MCF 10A (cell line): ENCODE measurements at regions not wholly inside any gene's neighbourhood (a gene's known extent, or its start where the extent isn't known, plus 50 kb on each side); places are given as distances from the start of the nearest gene placed in this dataset.

Experiments used
- BruUV-seq: library from RNA; stranded (reverse); fragments of 400-500 nt; replicated peaks from 2 replicates; lab custom pipeline; 2021; lab: Mats Ljungman, UMichigan
- CTCF ChIA-PET: fragments of 300-600 bp; sonication (Branson Sonifier 250); formaldehyde crosslinking; extraction: SDS; loops from one replicate; lab custom pipeline; 2021; ENCODE audit warnings: antibody characterized with exemption, inconsistent platforms; lab: Yijun Ruan, JAX
- POLR2A ChIA-PET: fragments of 300-600, 350-650 bp; sonication (Branson Sonifier 250); formaldehyde crosslinking; extraction: SDS; loops from one replicate; lab custom pipeline; 2020; ENCODE audit warnings: antibody characterized with exemption, inconsistent platforms; lab: Yijun Ruan, JAX
- DNase-seq: peaks from one replicate; pipeline ENCODE4 v3.0.0-alpha.2; 2018; ENCODE audit not compliant: unreplicated experiment
- H3K27ac Mint-ChIP-seq: one replicate; pipeline ENCODE4 v1.8.0; 2022; ENCODE audit warnings: mild to moderate bottlenecking, low read depth, mixed read lengths; ENCODE audit not compliant: unreplicated experiment
- H3K27me3 Mint-ChIP-seq: one replicate; pipeline ENCODE4 v1.8.0; 2022; ENCODE audit warnings: mixed read lengths; ENCODE audit not compliant: insufficient read depth, unreplicated experiment
- H3K36me3 Mint-ChIP-seq: one replicate; pipeline ENCODE4 v1.8.0; 2022; ENCODE audit warnings: mild to moderate bottlenecking, moderate library complexity, mixed read lengths; ENCODE audit not compliant: insufficient read depth, unreplicated experiment
- H3K4me1 Mint-ChIP-seq: one replicate; pipeline ENCODE4 v1.8.0; 2022; ENCODE audit warnings: mixed read lengths; ENCODE audit not compliant: insufficient read depth, unreplicated experiment
- H3K4me3 Mint-ChIP-seq: one replicate; pipeline ENCODE4 v1.8.0; 2022; ENCODE audit warnings: mild to moderate bottlenecking, moderate library complexity, mixed read lengths; ENCODE audit not compliant: unreplicated experiment
- H3K9me3 Mint-ChIP-seq: one replicate; pipeline ENCODE4 v1.8.0; 2022; ENCODE audit warnings: mixed read lengths; ENCODE audit not compliant: unreplicated experiment
- CTCF ChIP-seq: fragments of 200-600 bp; IDR thresholded peaks from one replicate; pipeline ENCODE4 v1.8.0; 2022; ENCODE audit warnings: antibody characterized with exemption, mild to moderate bottlenecking; ENCODE audit not compliant: unreplicated experiment
- intact Hi-C: fragments of 100-400 bp; cut with micrococcal nuclease; formaldehyde crosslinking; loops from 2 replicates; pipeline ENCODE4 v1.14.1; 2022

- H3K27me3 Mint-ChIP-seq: no peaks in the 10 kb centered on the region
- intact Hi-C loops: no loop called here
- DNase-seq: no peak
- no peaks in the 10 kb centered on the region for H3K36me3 Mint-ChIP-seq
- ChIA-PET CTCF (no interaction called here), POLR2A (interaction anchor here (0.6 to 0.8 kb wide), 2 partner anchors 50 to 1018 kb away, joined by 3 read pairs; no protein-coding TSS in a partner anchor)
- H3K4me3 Mint-ChIP-seq: no peak overlapping the region
- no peaks in the 10 kb centered on the region for H3K4me1 Mint-ChIP-seq
- no TSS peak for BruUV-seq
- H3K9me3 Mint-ChIP-seq: no peaks in the 10 kb centered on the region
- H3K27ac Mint-ChIP-seq: no peak overlapping the region
- no peak for TF ChIP-seq CTCF
These were observed 101.9 kb upstream of the THBS1 start for GRCh38 chr15:39478996-39479395.

- Mint-ChIP-seq H3K9me3 (no peaks in the 10 kb centered on the region), H3K4me3 (no peak overlapping the region), H3K36me3 (no peaks in the 10 kb centered on the region), H3K27me3 (no peaks in the 10 kb centered on the region), H3K4me1 (no peaks in the 10 kb centered on the region), H3K27ac (no peak overlapping the region)
- ChIA-PET CTCF (no interaction called here), POLR2A (interaction anchor here (0.6 kb wide), 2 partner anchors 155 to 1019 kb away, joined by 3 read pairs; no protein-coding TSS in a partner anchor)
- no peak for TF ChIP-seq CTCF
- BruUV-seq: no TSS peak
- intact Hi-C loops: no loop called here
- DNase-seq: peak; percentile 19
These were observed 101.0 kb upstream of the THBS1 start for GRCh38 chr15:39479911-39480310.

- no peaks in the 10 kb centered on the region for H3K4me1 Mint-ChIP-seq
- no peak for DNase-seq
- H3K27ac Mint-ChIP-seq: no peak overlapping the region
- intact Hi-C loops: no loop called here
- no peaks in the 10 kb centered on the region for H3K36me3 Mint-ChIP-seq
- no peaks in the 10 kb centered on the region for H3K27me3 Mint-ChIP-seq
- no peak for TF ChIP-seq CTCF
- no peak overlapping the region for H3K4me3 Mint-ChIP-seq
- POLR2A ChIA-PET: no interaction called here
- BruUV-seq: no TSS peak
- H3K9me3 Mint-ChIP-seq: no peaks in the 10 kb centered on the region
- CTCF ChIA-PET: no interaction called here
These were observed 98.4 kb upstream of the THBS1 start for GRCh38 chr15:39482459-39482858.

GRCh38 chr15:39486621-39487457, 94.0 kb upstream of the THBS1 start:
- no peak overlapping the region for H3K4me3 Mint-ChIP-seq
- H3K9me3 Mint-ChIP-seq: no peaks in the 10 kb centered on the region
- intact Hi-C loops: no loop called here
- no peaks in the 10 kb centered on the region for H3K36me3 Mint-ChIP-seq
- no TSS peak for BruUV-seq
- POLR2A ChIA-PET: no interaction called here
- CTCF ChIA-PET: interaction anchor here (0.6 kb wide), 1 partner anchor 38 kb away, joined by 3 read pairs; no protein-coding TSS in a partner anchor
- no peak for TF ChIP-seq CTCF
- no peak for DNase-seq
- no peaks in the 10 kb centered on the region for H3K4me1 Mint-ChIP-seq
- H3K27ac Mint-ChIP-seq: no peak overlapping the region
- H3K27me3 Mint-ChIP-seq: no peaks in the 10 kb centered on the region
